ENCODE measurements at regions not wholly inside any gene's neighbourhood (a gene's known extent, or its start where the extent isn't known, plus 50 kb on each side); places are given as distances from the start of the nearest gene placed in this dataset.
"Not testable (repeated sequence)": the region's sequence is repeated elsewhere in the genome, so short reads cannot be mapped to it uniquely, and the experiment has no call there.

GRCh38 chr2:19198381-19198780 lies 160.0 kb downstream of the OSR1 start:
- DNase-seq: no peak

- no peak for DNase-seq
These were observed 162.8 kb downstream of the OSR1 start for GRCh38 chr2:19195661-19196060.

GRCh38 chr2:19189391-19189790 lies 169.0 kb downstream of the OSR1 start:
- no peak for DNase-seq

GRCh38 chr2:19187323-19188020 lies 171.0 kb downstream of the OSR1 start:
- no peak for DNase-seq

GRCh38 chr2:19185086-19185485 lies 173.3 kb downstream of the OSR1 start:
- DNase-seq: no peak

- no peak for DNase-seq
These were observed 180.2 kb downstream of the OSR1 start for GRCh38 chr2:19178175-19178574.

- no peak for DNase-seq
These were observed 181.4 kb downstream of the OSR1 start for GRCh38 chr2:19176977-19177376.

- DNase-seq: no peak
These were observed 182.1 kb downstream of the OSR1 start for GRCh38 chr2:19176172-19176852.

GRCh38 chr2:19174176-19174575 lies 184.2 kb downstream of the OSR1 start:
- DNase-seq: no peak

- DNase-seq: no peak
These were observed 187.0 kb downstream of the OSR1 start for GRCh38 chr2:19171409-19171808.

GRCh38 chr2:19169134-19169768 lies 189.2 kb downstream of the OSR1 start:
- DNase-seq: no peak

- not testable (repeated sequence) for DNase-seq
These were observed 194.3 kb downstream of the OSR1 start for GRCh38 chr2:19164099-19164498.

- no peak for DNase-seq
These were observed 199.5 kb downstream of the OSR1 start for GRCh38 chr2:19158896-19159295.

GRCh38 chr2:19158211-19158610 lies 200.2 kb downstream of the OSR1 start:
- DNase-seq: no peak

- DNase-seq: no peak
These were observed 201.8 kb downstream of the OSR1 start for GRCh38 chr2:19156646-19157045.

- DNase-seq: no peak
These were observed 207.7 kb downstream of the OSR1 start for GRCh38 chr2:19150726-19151125.

- no peak for DNase-seq
These were observed 211.6 kb downstream of the OSR1 start for GRCh38 chr2:19146867-19147266.

- DNase-seq: no peak
These were observed 217.0 kb downstream of the OSR1 start for GRCh38 chr2:19141234-19142004.

GRCh38 chr2:19140463-19141208 lies 217.8 kb downstream of the OSR1 start:
- DNase-seq: no peak

- no peak for DNase-seq
These were observed 219.0 kb downstream of the OSR1 start for GRCh38 chr2:19139386-19139785.

GRCh38 chr2:19138264-19138825 lies 220.1 kb downstream of the OSR1 start:
- DNase-seq: no peak

- no peak for DNase-seq
These were observed 221.0 kb downstream of the OSR1 start for GRCh38 chr2:19137433-19137832.
